Cardiac muscle cell (in vitro differentiated cells and primary cell): ENCODE measurements at regions not wholly inside any gene's neighbourhood (a gene's known extent, or its start where the extent isn't known, plus 50 kb on each side); places are given as distances from the start of the nearest gene placed in this dataset.

Experiments used
- DNase-seq, 2 donors: peaks; one replicate each; pipeline versions ENCODE4 v3.0.0 to v3.0.0-alpha.2; 2010 to 2017; ENCODE audit warnings: low read depth in 1 of 2, low spot score in 1 of 2
- H3K27ac ChIP-seq: fragments of 200-600 bp; sonication (generic); 2 replicates; pipeline ENCODE4 v1.5.1; 2016
- H3K27me3 ChIP-seq: fragments of 200-600 bp; sonication (generic); 2 replicates; pipeline ENCODE4 v1.6.0; 2016; ENCODE audit warnings: control low read depth
- H3K36me3 ChIP-seq: fragments of 200-600 bp; sonication (generic); 2 replicates; pipeline ENCODE4 v1.5.1; 2016; ENCODE audit warnings: control low read depth
- H3K4me1 ChIP-seq: fragments of 200-600 bp; sonication (generic); 2 replicates; pipeline ENCODE4 v1.8.1; 2017; ENCODE audit warnings: low read depth, mild to moderate bottlenecking, mixed run types
- H3K4me3 ChIP-seq: fragments of 200-600 bp; sonication (generic); 2 replicates; pipeline ENCODE4 v1.5.1; 2016; ENCODE audit warnings: mild to moderate bottlenecking
- H3K9me3 ChIP-seq: fragments of 200-600 bp; sonication (generic); 2 replicates; pipeline ENCODE4 v1.5.1; 2017; ENCODE audit warnings: low read depth, mild to moderate bottlenecking, control low read depth
- CTCF ChIP-seq: IDR thresholded peaks from 2 replicates; pipeline ENCODE4 v1.5.1; 2012; ENCODE audit warnings: low read depth, mild to moderate bottlenecking, low read length

- peak in 1 of 2 donors; percentile 52 for DNase-seq
These were observed 189.0 kb upstream of the CDKN3 start for GRCh38 chr14:54207476-54208462.

DNA sequence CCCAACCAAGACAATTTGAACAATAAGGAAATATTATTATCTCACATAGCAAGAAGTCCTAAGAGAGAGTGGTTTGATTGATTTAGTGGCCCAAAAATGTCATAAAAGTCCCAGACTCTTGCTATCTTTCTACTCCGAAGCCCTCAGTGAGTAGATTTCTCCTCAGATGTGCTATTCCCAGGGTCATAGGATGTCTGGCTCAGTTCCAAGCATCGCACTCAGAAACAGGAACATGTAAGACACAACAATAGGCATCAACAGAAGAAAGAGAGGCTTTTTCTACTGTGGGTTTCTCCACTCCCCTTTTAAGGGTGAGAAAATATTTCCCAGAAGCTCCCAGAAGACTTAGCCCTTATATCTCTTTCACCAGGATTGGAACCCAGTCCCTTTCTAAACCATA is 188.1 kb upstream of the CDKN3 start:
- TF ChIP-seq CTCF = no peak
- no peak overlapping the region for H3K27ac ChIP-seq
- no peaks in the 10 kb centered on the region for H3K4me1 ChIP-seq
- DNase-seq = no peak
- H3K27me3 ChIP-seq = no peaks in the 10 kb centered on the region
- H3K36me3 ChIP-seq = no peaks in the 10 kb centered on the region
- no peak overlapping the region for H3K4me3 ChIP-seq
- no peaks in the 10 kb centered on the region for H3K9me3 ChIP-seq

More at GRCh38 chr14:54207476-54208462, 189.0 kb upstream of the CDKN3 start:
- Histone ChIP-seq H3K27me3 (no peaks in the 10 kb centered on the region), H3K36me3 (no peaks in the 10 kb centered on the region), H3K4me3 (no peak overlapping the region), H3K4me1 (no peaks in the 10 kb centered on the region), H3K27ac (no peak overlapping the region), H3K9me3 (no peaks in the 10 kb centered on the region)
- TF ChIP-seq CTCF = no peak

DNA sequence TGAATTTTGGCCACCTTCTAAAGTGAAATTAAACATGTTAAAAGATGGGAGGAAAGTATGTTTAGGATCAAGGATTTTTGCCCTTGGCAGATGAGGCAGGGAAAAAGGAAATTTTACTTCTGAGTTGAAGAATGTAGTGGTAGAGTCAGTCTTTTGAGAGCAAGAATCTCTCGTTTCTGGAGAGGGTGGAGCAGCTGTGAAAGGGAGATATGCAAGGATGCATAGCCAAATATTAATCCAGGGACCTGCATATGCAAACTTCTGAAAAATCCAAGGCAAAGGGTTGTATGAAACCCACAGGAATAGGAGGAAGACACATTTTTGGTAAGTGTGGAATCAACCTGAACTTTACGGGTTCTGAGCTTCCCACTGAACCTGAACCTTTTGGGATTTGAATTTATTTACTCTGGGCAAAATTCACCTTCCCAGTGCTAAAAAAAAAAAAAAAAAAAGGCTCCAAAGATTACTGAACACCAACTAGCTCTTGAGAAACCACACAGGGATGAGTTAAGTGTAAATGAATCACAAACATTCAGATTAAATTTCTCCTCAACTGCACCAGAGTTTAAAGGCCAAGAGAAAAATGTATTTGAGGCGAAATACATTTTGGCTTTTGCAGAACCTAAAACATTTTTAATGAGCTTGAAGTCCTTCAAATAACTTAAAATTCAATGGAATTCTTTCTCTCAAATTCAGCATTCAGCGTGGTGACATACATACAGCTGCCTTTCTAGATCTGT is 187.1 kb upstream of the CDKN3 start:
- Histone ChIP-seq H3K27ac (no peak overlapping the region), H3K4me1 (no peaks in the 10 kb centered on the region), H3K27me3 (no peaks in the 10 kb centered on the region), H3K9me3 (no peaks in the 10 kb centered on the region), H3K36me3 (no peaks in the 10 kb centered on the region), H3K4me3 (no peak overlapping the region)
- peak in 1 of 2 donors; percentile 73 for DNase-seq
- TF ChIP-seq CTCF = no peak

DNA sequence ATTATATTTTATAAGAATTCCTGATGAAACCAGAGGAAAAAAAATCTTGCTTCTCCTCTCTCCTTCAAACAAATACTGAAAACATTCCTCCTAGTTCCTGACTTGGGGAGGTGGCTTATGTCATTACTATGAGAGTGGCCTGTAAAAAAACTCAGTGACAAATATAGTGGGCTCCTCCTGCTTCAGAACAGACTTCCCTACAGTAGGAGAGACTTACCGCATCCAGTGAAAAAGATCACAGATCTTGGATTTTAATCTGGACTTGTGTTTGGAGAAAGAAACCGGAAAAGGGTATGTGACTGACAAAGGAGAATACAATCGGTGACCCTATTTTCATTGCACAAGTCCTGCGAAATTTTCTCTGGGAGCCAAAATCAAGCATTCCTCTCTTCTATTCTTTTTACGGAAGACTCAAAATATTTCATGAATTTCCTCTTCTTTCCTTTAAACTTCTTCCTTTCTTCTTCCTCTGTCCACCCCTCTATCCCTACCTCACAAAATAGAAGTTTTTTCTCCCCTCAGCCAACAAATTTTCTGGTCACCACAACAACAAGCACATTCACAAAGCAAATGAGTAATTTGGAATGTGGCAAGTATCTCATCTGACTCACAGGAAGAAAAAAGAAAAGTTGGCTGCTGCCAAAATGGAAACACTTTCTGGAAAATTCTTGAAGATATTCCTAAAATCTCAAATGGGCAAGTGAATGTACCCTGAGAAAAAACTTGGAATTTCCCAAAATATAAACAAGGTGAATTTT is 185.1 kb upstream of the CDKN3 start:
- TF ChIP-seq CTCF = no peak

GRCh38 chr14:54213536-54213935 is 183.3 kb upstream of the CDKN3 start:
- Histone ChIP-seq H3K4me3 (no peak overlapping the region), H3K27me3 (no peaks in the 10 kb centered on the region), H3K27ac (no peak overlapping the region), H3K9me3 (no peaks in the 10 kb centered on the region), H3K36me3 (no peaks in the 10 kb centered on the region), H3K4me1 (no peaks in the 10 kb centered on the region)
- DNase-seq = no peak
- TF ChIP-seq CTCF = no peak

More for the DNA sequence above, 185.1 kb upstream of the CDKN3 start:
- H3K4me3 ChIP-seq = no peak overlapping the region
- peak in 1 of 2 donors; percentile 94 for DNase-seq
- H3K4me1 ChIP-seq = no peaks in the 10 kb centered on the region
- H3K36me3 ChIP-seq = no peaks in the 10 kb centered on the region
- no peaks in the 10 kb centered on the region for H3K27me3 ChIP-seq
- no peaks in the 10 kb centered on the region for H3K9me3 ChIP-seq
- no peak overlapping the region for H3K27ac ChIP-seq
